MM.1S (cell line): ENCODE measurements at regions not wholly inside any gene's neighbourhood (a gene's known extent, or its start where the extent isn't known, plus 50 kb on each side); places are given as distances from the start of the nearest gene placed in this dataset.

ENCODE experiments used
- DNase-seq: peaks from one replicate; pipeline ENCODE4 v3.0.0-alpha.2; 2015
- H2AFZ ChIP-seq: fragments of 300-600 bp; sonication (generic); 2 replicates; pipeline ENCODE4 v1.6.0; 2016; ENCODE audit warnings: antibody characterized with exemption, low read length
- H3F3A ChIP-seq: fragments of 300-600 bp; sonication (generic); 2 replicates; pipeline ENCODE4 v1.6.1; 2016; ENCODE audit warnings: mild to moderate bottlenecking, antibody characterized with exemption, low read length, moderate library complexity, mixed read lengths; ENCODE audit not compliant: insufficient read depth
- H3K27ac ChIP-seq: fragments of 300-600 bp; sonication (generic); 2 replicates; pipeline ENCODE4 v1.5.1; 2016; ENCODE audit warnings: mild to moderate bottlenecking, low read length
- H3K27me3 ChIP-seq: fragments of 300-600 bp; sonication (generic); replicated peaks from 2 replicates; pipeline ENCODE4 v1.6.0; 2016; ENCODE audit warnings: low read length; ENCODE audit not compliant: insufficient read depth
- H3K36me3 ChIP-seq: fragments of 300-600 bp; sonication (generic); replicated peaks from 2 replicates; pipeline ENCODE4 v1.6.1; 2016; ENCODE audit warnings: mild to moderate bottlenecking, low read length, mixed read lengths; ENCODE audit not compliant: insufficient read depth
- H3K4me1 ChIP-seq: fragments of 300-600 bp; sonication (generic); 2 replicates; pipeline ENCODE4 v1.6.1; 2016; ENCODE audit warnings: low read length, mixed read lengths
- H3K4me2 ChIP-seq: fragments of 300-600 bp; sonication (generic); 2 replicates; pipeline ENCODE4 v1.6.0; 2016; ENCODE audit warnings: low read depth, low read length
- H3K4me3 ChIP-seq: fragments of 300-600 bp; sonication (generic); 2 replicates; pipeline ENCODE4 v1.5.1; 2016; ENCODE audit warnings: low read length, mixed read lengths
- H3K79me2 ChIP-seq: fragments of 300-600 bp; sonication (generic); 2 replicates; pipeline ENCODE4 v1.6.1; 2016; ENCODE audit warnings: mixed run types, low read length, mixed read lengths
- H3K9ac ChIP-seq: fragments of 300-600 bp; sonication (generic); 2 replicates; pipeline ENCODE4 v1.6.1; 2016; ENCODE audit warnings: low read length, mixed read lengths
- H3K9me2 ChIP-seq: fragments of 300-600 bp; sonication (generic); replicated peaks from 2 replicates; pipeline ENCODE4 v1.6.1; 2016; ENCODE audit warnings: mild to moderate bottlenecking, low read length, mixed read lengths; ENCODE audit not compliant: insufficient read depth
- H3K9me3 ChIP-seq: fragments of 300-600 bp; sonication (generic); replicated peaks from 2 replicates; pipeline ENCODE4 v1.6.1; 2016; ENCODE audit warnings: mild to moderate bottlenecking, low read length, mixed read lengths; ENCODE audit not compliant: insufficient read depth
- H4K20me1 ChIP-seq: fragments of 300-600 bp; sonication (generic); 2 replicates; pipeline ENCODE4 v1.6.1; 2016; ENCODE audit warnings: mild to moderate bottlenecking, low read length, moderate library complexity, mixed read lengths; ENCODE audit not compliant: insufficient read depth
- CTCF ChIP-seq: fragments of 300-600 bp; sonication (generic); IDR thresholded peaks from 2 replicates; pipeline ENCODE4 v1.5.1; 2016; ENCODE audit warnings: antibody characterized with exemption, low read length, mixed read lengths
- EZH2 ChIP-seq: fragments of 300-600 bp; sonication (generic); optimal IDR thresholded peaks from 2 replicates; pipeline ENCODE3; 2017; ENCODE audit warnings: low read depth, mild to moderate bottlenecking, antibody characterized with exemption, low read length, mixed read lengths
- EZH2phosphoT487 ChIP-seq: fragments of 300-600 bp; sonication (generic); IDR thresholded peaks from 2 replicates; pipeline ENCODE4 v1.6.1; 2018; ENCODE audit warnings: antibody characterized with exemption, low read length

- H3K27ac ChIP-seq = no peak overlapping the region
- H3K9ac ChIP-seq = no peak overlapping the region
- H2AFZ ChIP-seq = no peak overlapping the region
- no peak for TF ChIP-seq EZH2
- no peak for TF ChIP-seq CTCF
- TF ChIP-seq EZH2phosphoT487 = no peak
- H3K27me3 ChIP-seq = no peaks in the 10 kb centered on the region
- no peaks in the 10 kb centered on the region for H3K9me3 ChIP-seq
- H3K36me3 ChIP-seq = no peaks in the 10 kb centered on the region
- H3K4me1 ChIP-seq = no peaks in the 10 kb centered on the region
- H3K4me3 ChIP-seq = no peak overlapping the region
- H4K20me1 ChIP-seq = no peaks in the 10 kb centered on the region
- no peaks in the 10 kb centered on the region for H3K9me2 ChIP-seq
- DNase-seq = no peak
- no peaks in the 10 kb centered on the region for H3K79me2 ChIP-seq
- no peaks in the 10 kb centered on the region for H3F3A ChIP-seq
- no peak overlapping the region for H3K4me2 ChIP-seq
These were observed 243.3 kb downstream of the ACTL7B start for GRCh38 chr9:108612513-108612912.

- Histone ChIP-seq H3K9me3 (no peaks in the 10 kb centered on the region), H2AFZ (no peak overlapping the region), H3K27me3 (no peaks in the 10 kb centered on the region), H3F3A (no peaks in the 10 kb centered on the region), H3K4me1 (no peaks in the 10 kb centered on the region), H3K9ac (no peak overlapping the region), H3K4me2 (no peak overlapping the region), H3K4me3 (no peak overlapping the region), H3K9me2 (no peaks in the 10 kb centered on the region), H3K79me2 (no peaks in the 10 kb centered on the region), H4K20me1 (no peaks in the 10 kb centered on the region), H3K36me3 (no peaks in the 10 kb centered on the region), H3K27ac (no peak overlapping the region)
- no peak for DNase-seq
- TF ChIP-seq EZH2 (no peak), EZH2phosphoT487 (no peak), CTCF (no peak)
These were observed 245.9 kb downstream of the ACTL7B start for GRCh38 chr9:108609897-108610253.

- no peak overlapping the region for H3K9ac ChIP-seq
- H3K4me1 ChIP-seq = no peaks in the 10 kb centered on the region
- no peak overlapping the region for H2AFZ ChIP-seq
- no peak overlapping the region for H3K27ac ChIP-seq
- no peaks in the 10 kb centered on the region for H3K9me3 ChIP-seq
- no peaks in the 10 kb centered on the region for H3F3A ChIP-seq
- H3K27me3 ChIP-seq = no peaks in the 10 kb centered on the region
- H3K4me2 ChIP-seq = no peak overlapping the region
- H3K4me3 ChIP-seq = no peak overlapping the region
- no peak for TF ChIP-seq EZH2
- TF ChIP-seq CTCF = no peak
- TF ChIP-seq EZH2phosphoT487 = no peak
- no peaks in the 10 kb centered on the region for H3K9me2 ChIP-seq
- H4K20me1 ChIP-seq = no peaks in the 10 kb centered on the region
- no peaks in the 10 kb centered on the region for H3K79me2 ChIP-seq
- no peaks in the 10 kb centered on the region for H3K36me3 ChIP-seq
- no peak for DNase-seq
These were observed 246.4 kb downstream of the ACTL7B start for GRCh38 chr9:108609227-108609896.
